KG1 (cell line): ENCODE measurements at regions not wholly inside any gene's neighbourhood (a gene's known extent, or its start where the extent isn't known, plus 50 kb on each side); places are given as distances from the start of the nearest gene placed in this dataset.

Source experiments
- DNase-seq: peaks from one replicate; lab custom pipeline; 2025; lab: John Stamatoyannopoulos, UW

GRCh38 chr5:74226716-74227485, 413.6 kb downstream of the ENC1 start:
- DNase-seq, result no peak

- DNase-seq, result no peak
Observed at GRCh38 chr5:74225587-74225986, 414.9 kb downstream of the ENC1 start.

- DNase-seq, result no peak
Observed at GRCh38 chr5:74224331-74224730, 416.2 kb downstream of the ENC1 start.

GRCh38 chr5:74222806-74223205, 417.7 kb downstream of the ENC1 start:
- DNase-seq, result no peak

- DNase-seq, result no peak
Observed at GRCh38 chr5:74221413-74221812, 419.1 kb downstream of the ENC1 start.

GRCh38 chr5:74216012-74216411, 424.5 kb downstream of the ENC1 start:
- DNase-seq, result no peak

GRCh38 chr5:74212336-74212735, 428.2 kb downstream of the ENC1 start:
- DNase-seq, result no peak

- DNase-seq, result no peak
Observed at GRCh38 chr5:74209571-74209970, 431.0 kb downstream of the ENC1 start.

- DNase-seq, result no peak
Observed at GRCh38 chr5:74206579-74207550, 433.7 kb downstream of the ENC1 start.

- no peak for DNase-seq
Observed at GRCh38 chr5:74205767-74206578, 434.6 kb downstream of the ENC1 start.

GRCh38 chr5:74201334-74202081, 439.0 kb downstream of the ENC1 start:
- peak; percentile 47 for DNase-seq

- DNase-seq, result no peak
Observed at GRCh38 chr5:74200560-74200959, 440.0 kb downstream of the ENC1 start.

- DNase-seq, result no peak
Observed at GRCh38 chr5:74199436-74200210, 440.9 kb downstream of the ENC1 start.

- no peak for DNase-seq
Observed at GRCh38 chr5:74199005-74199404, 441.5 kb downstream of the ENC1 start.

- DNase-seq, result no peak
Observed at GRCh38 chr5:74198156-74198555, 442.4 kb downstream of the ENC1 start.

GRCh38 chr5:74196233-74196632, 444.3 kb downstream of the ENC1 start:
- DNase-seq, result no peak

GRCh38 chr5:74194196-74194595, 446.3 kb downstream of the ENC1 start:
- no peak for DNase-seq

GRCh38 chr5:74192606-74193299, 447.8 kb downstream of the ENC1 start:
- no peak for DNase-seq

GRCh38 chr5:74188351-74189105, 452.0 kb downstream of the ENC1 start:
- DNase-seq, result no peak
